Inflammatory macrophage treated with lipopolysaccharide for 1 hour (primary cell): ENCODE measurements at regions not wholly inside any gene's neighbourhood (a gene's known extent, or its start where the extent isn't known, plus 50 kb on each side); places are given as distances from the start of the nearest gene placed in this dataset.
"Not testable (repeated sequence)": the region's sequence is repeated elsewhere in the genome, so short reads cannot be mapped to it uniquely, and the experiment has no call there.

Source experiments
- DNase-seq, 2 donors: peaks; one replicate each; pipeline ENCODE4 v3.0.0-alpha.2; 2020 to 2022

- no peak for DNase-seq
These were observed 230.3 kb upstream of the PTPRD start for GRCh38 chr9:10843151-10843550.

GRCh38 chr9:10855847-10856246 lies 243.0 kb upstream of the PTPRD start:
- no peak for DNase-seq

GRCh38 chr9:10858817-10859216 lies 246.0 kb upstream of the PTPRD start:
- DNase-seq: no peak

- DNase-seq: no peak
These were observed 250.7 kb upstream of the PTPRD start for GRCh38 chr9:10863476-10863875.

- no peak for DNase-seq
These were observed 254.4 kb upstream of the PTPRD start for GRCh38 chr9:10867194-10867593.

GRCh38 chr9:10869687-10870086 lies 256.9 kb upstream of the PTPRD start:
- no peak for DNase-seq

GRCh38 chr9:10873999-10874398 lies 261.2 kb upstream of the PTPRD start:
- DNase-seq: no peak

- no peak for DNase-seq
These were observed 262.9 kb upstream of the PTPRD start for GRCh38 chr9:10875752-10876151.

- DNase-seq: no peak
These were observed 263.5 kb upstream of the PTPRD start for GRCh38 chr9:10876333-10876732.

- not testable (repeated sequence) for DNase-seq
These were observed 277.5 kb upstream of the PTPRD start for GRCh38 chr9:10890266-10890665.

GRCh38 chr9:10899509-10899908 lies 286.7 kb upstream of the PTPRD start:
- DNase-seq: no peak

- DNase-seq: no peak
These were observed 291.2 kb upstream of the PTPRD start for GRCh38 chr9:10903969-10904368.

GRCh38 chr9:10910779-10911178 lies 298.0 kb upstream of the PTPRD start:
- DNase-seq: no peak

GRCh38 chr9:10911373-10911772 lies 298.6 kb upstream of the PTPRD start:
- no peak for DNase-seq

- DNase-seq: no peak
These were observed 304.2 kb upstream of the PTPRD start for GRCh38 chr9:10917001-10917400.

GRCh38 chr9:10921671-10922070 lies 308.9 kb upstream of the PTPRD start:
- no peak for DNase-seq

GRCh38 chr9:10925896-10926295 lies 313.1 kb upstream of the PTPRD start:
- DNase-seq: no peak

- DNase-seq: no peak
These were observed 315.6 kb upstream of the PTPRD start for GRCh38 chr9:10928372-10928771.

- no peak for DNase-seq
These were observed 317.3 kb upstream of the PTPRD start for GRCh38 chr9:10930081-10930480.

GRCh38 chr9:10946676-10947410 lies 334.0 kb upstream of the PTPRD start:
- DNase-seq: no peak

- DNase-seq: no peak
These were observed 345.1 kb upstream of the PTPRD start for GRCh38 chr9:10957878-10958277.

- no peak for DNase-seq
These were observed 349.1 kb upstream of the PTPRD start for GRCh38 chr9:10961883-10962282.

- no peak for DNase-seq
These were observed 370.4 kb upstream of the PTPRD start for GRCh38 chr9:10983251-10983650.

- DNase-seq: no peak
These were observed 386.8 kb upstream of the PTPRD start for GRCh38 chr9:10999646-11000045.

GRCh38 chr9:11001546-11001945 lies 388.7 kb upstream of the PTPRD start:
- DNase-seq: no peak
